ENCODE measurements at regions not wholly inside any gene's neighbourhood (a gene's known extent, or its start where the extent isn't known, plus 50 kb on each side); places are given as distances from the start of the nearest gene placed in this dataset.

DNA sequence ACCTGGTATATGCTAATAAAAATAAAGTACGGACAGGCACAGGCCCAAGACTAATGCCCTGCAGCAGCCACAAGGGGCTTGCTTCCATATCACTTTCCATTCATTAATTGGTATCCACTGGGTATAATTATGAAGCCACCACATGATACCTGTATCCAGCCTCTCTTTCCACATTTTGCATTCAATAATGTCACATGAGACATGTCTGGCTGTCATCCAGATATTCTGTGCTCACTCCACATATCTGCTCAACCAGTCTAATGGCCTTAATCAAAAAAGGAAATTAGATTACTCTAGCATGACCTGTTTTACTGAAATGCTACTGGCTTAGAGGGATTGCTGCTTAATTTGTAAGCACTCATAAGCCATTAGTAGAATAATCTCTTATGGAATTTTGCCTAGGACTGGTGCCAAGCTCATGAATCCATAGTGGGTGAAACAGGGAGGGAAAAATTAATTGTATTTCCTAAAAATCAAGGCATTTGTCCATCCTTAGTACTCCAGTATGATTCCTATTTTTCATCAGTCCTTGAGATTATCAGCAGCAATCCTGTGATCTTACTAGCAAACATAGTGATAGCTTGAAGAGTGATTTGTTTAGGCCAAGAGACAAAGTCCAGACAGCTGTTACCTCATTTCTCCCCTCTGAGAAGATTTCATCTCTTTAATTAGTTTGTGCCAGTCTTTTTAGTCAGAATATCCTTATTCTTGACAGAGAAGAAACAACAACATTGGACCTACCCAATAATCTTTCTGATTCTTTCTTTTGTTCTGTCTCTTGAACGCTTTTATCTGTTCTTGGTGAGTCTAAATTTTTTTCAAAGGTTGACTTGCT is 119.2 kb upstream of the ABCA1 start:
- Histone ChIP-seq H3K4me3 (ENCODE audit: low read depth, low read length) (no peak overlapping the region), H3K27ac (ENCODE audit: low read depth, low read length) (no peak overlapping the region), H3K9ac (ENCODE audit: low read length) (no peak overlapping the region), H3K27me3 (ENCODE audit: control insufficient read depth, insufficient read depth, low read length) (no peaks in the 10 kb centered on the region), H3K4me1 (ENCODE audit: control insufficient read depth, insufficient read depth, low read length) (peaks cover 6% of the 10 kb centered on the region; the same call in 1 of the 2 replicates), H3K9me3 (ENCODE audit: control insufficient read depth, insufficient read depth, low read depth, low read length) (no peaks in the 10 kb centered on the region), H3K36me3 (ENCODE audit: control insufficient read depth, insufficient read depth, low read length) (no peaks in the 10 kb centered on the region)

DNA sequence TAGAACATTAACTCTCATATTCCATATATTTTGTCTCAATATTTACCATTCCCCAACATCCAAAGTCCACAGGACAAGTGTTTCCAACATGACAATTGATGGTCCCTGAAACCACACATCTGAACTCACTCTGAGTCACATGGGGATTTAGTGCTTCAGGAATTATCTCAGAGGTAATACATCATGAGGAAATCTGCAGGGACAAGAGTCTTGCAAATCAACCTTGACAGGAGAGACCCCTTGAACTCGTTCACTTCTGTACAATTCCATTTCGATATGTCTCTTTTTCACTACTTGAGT is 119.7 kb upstream of the ABCA1 start:
- peaks cover 6% of the 10 kb centered on the region; the same call in 1 of the 2 replicates for H3K4me1 ChIP-seq (ENCODE audit: control insufficient read depth, insufficient read depth, low read length)
- no peaks in the 10 kb centered on the region for H3K27me3 ChIP-seq (ENCODE audit: control insufficient read depth, insufficient read depth, low read length)
- no peaks in the 10 kb centered on the region for H3K36me3 ChIP-seq (ENCODE audit: control insufficient read depth, insufficient read depth, low read length)
- H3K9me3 ChIP-seq (ENCODE audit: control insufficient read depth, insufficient read depth, low read depth, low read length): no peaks in the 10 kb centered on the region
- H3K27ac ChIP-seq (ENCODE audit: low read depth, low read length): no peak overlapping the region
- H3K4me3 ChIP-seq (ENCODE audit: low read depth, low read length): no peak overlapping the region
- H3K9ac ChIP-seq (ENCODE audit: low read length): no peak overlapping the region

DNA sequence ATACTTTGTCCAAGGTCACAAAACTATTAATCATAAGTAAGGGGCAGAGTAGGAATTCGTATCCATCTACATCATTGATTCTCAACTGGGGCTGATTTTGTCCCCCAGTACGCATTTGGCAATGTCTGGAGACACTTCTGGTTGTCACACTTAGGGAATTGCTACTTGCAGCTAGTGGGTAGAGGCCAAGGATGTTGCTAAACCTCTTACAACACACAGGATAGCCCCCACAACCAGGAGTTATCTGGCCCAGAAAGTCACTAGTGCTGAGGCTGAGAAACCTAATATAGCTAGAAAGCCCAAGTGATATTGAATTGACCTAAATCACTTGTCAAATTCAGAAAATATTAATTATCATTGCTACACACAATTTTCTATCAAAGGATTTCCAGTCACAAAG is 120.4 kb upstream of the ABCA1 start:
- no peak overlapping the region for H3K4me3 ChIP-seq (ENCODE audit: low read depth, low read length)
- H3K9me3 ChIP-seq (ENCODE audit: control insufficient read depth, insufficient read depth, low read depth, low read length): no peaks in the 10 kb centered on the region
- H3K27ac ChIP-seq (ENCODE audit: low read depth, low read length): no peak overlapping the region
- peaks cover 6% of the 10 kb centered on the region; the same call in 1 of the 2 replicates for H3K4me1 ChIP-seq (ENCODE audit: control insufficient read depth, insufficient read depth, low read length)
- no peaks in the 10 kb centered on the region for H3K27me3 ChIP-seq (ENCODE audit: control insufficient read depth, insufficient read depth, low read length)
- H3K36me3 ChIP-seq (ENCODE audit: control insufficient read depth, insufficient read depth, low read length): no peaks in the 10 kb centered on the region
- H3K9ac ChIP-seq (ENCODE audit: low read length): no peak overlapping the region

DNA sequence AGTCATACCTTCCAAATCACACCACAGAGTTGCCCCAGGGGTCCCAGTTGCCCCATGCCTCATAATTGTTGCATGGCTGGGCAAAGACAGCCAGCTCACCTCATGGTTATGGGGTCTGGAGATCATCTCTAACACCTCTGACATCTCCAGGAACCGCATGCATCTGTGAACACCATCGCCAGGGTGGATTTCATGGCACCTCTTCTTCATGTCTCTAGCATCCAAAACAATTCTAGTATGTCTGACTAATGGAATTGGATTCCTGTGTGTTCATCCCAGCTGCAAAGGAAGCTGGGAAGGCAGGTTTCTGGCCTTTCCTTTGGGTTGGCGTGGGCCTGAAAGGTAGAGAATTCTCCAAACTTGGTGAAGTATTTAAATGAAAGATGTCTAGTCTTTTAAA is 122.3 kb upstream of the ABCA1 start:
- no peaks in the 10 kb centered on the region for H3K36me3 ChIP-seq (ENCODE audit: control insufficient read depth, insufficient read depth, low read length)
- H3K27ac ChIP-seq (ENCODE audit: low read depth, low read length): no peak overlapping the region
- no peak overlapping the region for H3K4me3 ChIP-seq (ENCODE audit: low read depth, low read length)
- no peaks in the 10 kb centered on the region for H3K9me3 ChIP-seq (ENCODE audit: control insufficient read depth, insufficient read depth, low read depth, low read length)
- H3K27me3 ChIP-seq (ENCODE audit: control insufficient read depth, insufficient read depth, low read length): no peaks in the 10 kb centered on the region
- peaks cover 5% of the 10 kb centered on the region; the same call in 1 of the 2 replicates for H3K4me1 ChIP-seq (ENCODE audit: control insufficient read depth, insufficient read depth, low read length)
- no peak overlapping the region for H3K9ac ChIP-seq (ENCODE audit: low read length)

- Histone ChIP-seq H3K4me3 (ENCODE audit: low read depth, low read length) (no peak overlapping the region), H3K27ac (ENCODE audit: low read depth, low read length) (no peak overlapping the region), H3K4me1 (ENCODE audit: control insufficient read depth, insufficient read depth, low read length) (no peaks in the 10 kb centered on the region), H3K9me3 (ENCODE audit: control insufficient read depth, insufficient read depth, low read depth, low read length) (no peaks in the 10 kb centered on the region), H3K9ac (ENCODE audit: low read length) (no peak overlapping the region), H3K27me3 (ENCODE audit: control insufficient read depth, insufficient read depth, low read length) (no peaks in the 10 kb centered on the region), H3K36me3 (ENCODE audit: control insufficient read depth, insufficient read depth, low read length) (no peaks in the 10 kb centered on the region)
Measured at GRCh38 chr9:105051897-105052296, 123.9 kb upstream of the ABCA1 start.

- no peaks in the 10 kb centered on the region for H3K4me1 ChIP-seq (ENCODE audit: control insufficient read depth, insufficient read depth, low read length)
- no peaks in the 10 kb centered on the region for H3K9me3 ChIP-seq (ENCODE audit: control insufficient read depth, insufficient read depth, low read depth, low read length)
- no peaks in the 10 kb centered on the region for H3K36me3 ChIP-seq (ENCODE audit: control insufficient read depth, insufficient read depth, low read length)
- H3K27ac ChIP-seq (ENCODE audit: low read depth, low read length): no peak overlapping the region
- no peak overlapping the region for H3K4me3 ChIP-seq (ENCODE audit: low read depth, low read length)
- no peaks in the 10 kb centered on the region for H3K27me3 ChIP-seq (ENCODE audit: control insufficient read depth, insufficient read depth, low read length)
- H3K9ac ChIP-seq (ENCODE audit: low read length): no peak overlapping the region
Measured at GRCh38 chr9:105052346-105052745, 124.4 kb upstream of the ABCA1 start.

- Histone ChIP-seq H3K4me1 (ENCODE audit: control insufficient read depth, insufficient read depth, low read length) (no peaks in the 10 kb centered on the region), H3K27ac (ENCODE audit: low read depth, low read length) (no peak overlapping the region)
Measured at GRCh38 chr9:105053209-105053652, 125.3 kb upstream of the ABCA1 start.

DNA sequence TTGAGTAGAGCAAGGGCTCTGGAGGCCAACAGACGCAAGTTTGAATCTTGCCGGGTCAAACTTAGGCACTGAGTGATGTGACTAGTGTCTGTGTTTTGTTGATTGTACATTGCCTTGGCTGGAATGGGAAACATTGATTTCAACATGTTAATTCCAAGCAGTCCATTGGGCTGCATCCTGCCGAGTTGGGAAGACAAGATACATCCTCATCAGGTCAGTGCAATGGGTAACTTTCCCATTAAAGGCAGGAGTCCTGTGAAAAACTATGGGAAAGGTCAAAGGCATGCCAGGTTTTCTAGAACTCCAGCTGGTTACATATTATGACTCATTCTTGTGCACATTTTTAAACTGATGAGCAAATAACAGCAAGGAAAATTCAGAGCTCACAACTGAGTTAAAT is 126.5 kb upstream of the ABCA1 start:
- Histone ChIP-seq H3K27me3 (ENCODE audit: control insufficient read depth, insufficient read depth, low read length) (no peaks in the 10 kb centered on the region), H3K9ac (ENCODE audit: low read length) (no peak overlapping the region), H3K27ac (ENCODE audit: low read depth, low read length) (no peak overlapping the region), H3K4me1 (ENCODE audit: control insufficient read depth, insufficient read depth, low read length) (no peaks in the 10 kb centered on the region), H3K9me3 (ENCODE audit: control insufficient read depth, insufficient read depth, low read depth, low read length) (no peaks in the 10 kb centered on the region), H3K4me3 (ENCODE audit: low read depth, low read length) (no peak overlapping the region), H3K36me3 (ENCODE audit: control insufficient read depth, insufficient read depth, low read length) (no peaks in the 10 kb centered on the region)

More at GRCh38 chr9:105053209-105053652, 125.3 kb upstream of the ABCA1 start:
- H3K9ac ChIP-seq (ENCODE audit: low read length): no peak overlapping the region
- H3K4me3 ChIP-seq (ENCODE audit: low read depth, low read length): no peak overlapping the region
- no peaks in the 10 kb centered on the region for H3K9me3 ChIP-seq (ENCODE audit: control insufficient read depth, insufficient read depth, low read depth, low read length)
- no peaks in the 10 kb centered on the region for H3K27me3 ChIP-seq (ENCODE audit: control insufficient read depth, insufficient read depth, low read length)
- H3K36me3 ChIP-seq (ENCODE audit: control insufficient read depth, insufficient read depth, low read length): no peaks in the 10 kb centered on the region

- no peaks in the 10 kb centered on the region for H3K36me3 ChIP-seq (ENCODE audit: control insufficient read depth, insufficient read depth, low read length)
- H3K4me3 ChIP-seq (ENCODE audit: low read depth, low read length): no peak overlapping the region
- H3K4me1 ChIP-seq (ENCODE audit: control insufficient read depth, insufficient read depth, low read length): no peaks in the 10 kb centered on the region
- H3K27me3 ChIP-seq (ENCODE audit: control insufficient read depth, insufficient read depth, low read length): no peaks in the 10 kb centered on the region
- H3K9ac ChIP-seq (ENCODE audit: low read length): no peak overlapping the region
- no peak overlapping the region for H3K27ac ChIP-seq (ENCODE audit: low read depth, low read length)
- no peaks in the 10 kb centered on the region for H3K9me3 ChIP-seq (ENCODE audit: control insufficient read depth, insufficient read depth, low read depth, low read length)
Measured at GRCh38 chr9:105055917-105056316, 128.0 kb upstream of the ABCA1 start.

DNA sequence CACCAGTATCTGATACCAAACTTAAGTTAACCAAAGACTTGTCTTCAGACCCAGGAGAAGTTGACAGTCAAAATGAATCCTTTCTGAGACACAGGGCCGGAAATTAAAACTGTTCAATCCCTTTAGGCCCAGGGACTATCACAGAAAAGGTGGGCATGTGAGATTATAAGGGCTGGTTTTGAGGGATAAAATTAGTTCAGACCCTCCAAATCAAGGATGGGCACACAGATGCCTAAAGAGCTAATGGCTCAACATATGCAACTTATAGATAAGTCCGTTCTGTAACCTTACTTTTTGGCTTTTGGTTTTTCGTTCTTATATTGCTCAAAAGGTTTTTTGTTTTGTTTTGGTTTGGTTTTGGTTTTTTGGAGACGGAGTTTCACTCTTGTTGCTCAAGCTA is 129.6 kb upstream of the ABCA1 start:
- Histone ChIP-seq H3K4me3 (ENCODE audit: low read depth, low read length) (no peak overlapping the region), H3K27me3 (ENCODE audit: control insufficient read depth, insufficient read depth, low read length) (no peaks in the 10 kb centered on the region), H3K36me3 (ENCODE audit: control insufficient read depth, insufficient read depth, low read length) (no peaks in the 10 kb centered on the region), H3K4me1 (ENCODE audit: control insufficient read depth, insufficient read depth, low read length) (no peaks in the 10 kb centered on the region), H3K9ac (ENCODE audit: low read length) (no peak overlapping the region), H3K27ac (ENCODE audit: low read depth, low read length) (no peak overlapping the region), H3K9me3 (ENCODE audit: control insufficient read depth, insufficient read depth, low read depth, low read length) (no peaks in the 10 kb centered on the region)

DNA sequence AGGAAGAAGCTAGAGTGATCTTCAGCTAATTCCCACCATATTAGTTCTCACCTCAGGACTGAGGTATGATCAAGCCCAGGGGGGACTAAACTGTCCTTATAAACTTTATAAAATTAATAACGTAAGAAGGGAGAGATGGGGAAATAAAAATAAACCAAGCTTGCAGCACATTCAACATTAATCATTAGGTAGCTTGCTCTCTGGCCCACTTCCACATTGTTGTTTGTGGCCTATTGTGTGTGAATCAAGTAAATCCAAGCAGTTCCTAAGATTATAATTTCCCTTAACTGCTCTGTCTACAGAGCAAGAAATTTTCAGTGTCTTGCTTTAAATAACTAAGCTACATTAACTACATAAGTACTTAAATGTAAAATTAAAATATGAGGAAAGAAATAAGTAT is 131.3 kb upstream of the ABCA1 start:
- Histone ChIP-seq H3K27ac (ENCODE audit: low read depth, low read length) (no peak overlapping the region), H3K27me3 (ENCODE audit: control insufficient read depth, insufficient read depth, low read length) (no peaks in the 10 kb centered on the region), H3K4me1 (ENCODE audit: control insufficient read depth, insufficient read depth, low read length) (peaks cover 5% of the 10 kb centered on the region), H3K9me3 (ENCODE audit: control insufficient read depth, insufficient read depth, low read depth, low read length) (no peaks in the 10 kb centered on the region), H3K36me3 (ENCODE audit: control insufficient read depth, insufficient read depth, low read length) (no peaks in the 10 kb centered on the region), H3K4me3 (ENCODE audit: low read depth, low read length) (no peak overlapping the region), H3K9ac (ENCODE audit: low read length) (no peak overlapping the region)

All from HUES6 (cell line).